LNCaP clone FGC (cell line): ENCODE measurements at regions not wholly inside any gene's neighbourhood (a gene's known extent, or its start where the extent isn't known, plus 50 kb on each side); places are given as distances from the start of the nearest gene placed in this dataset.
A peak's percentile ranks its signal among the peaks of the same experiment; 100 is the strongest.

Experiments used
- DNase-seq: peaks from one replicate; pipeline ENCODE4 v3.0.0-alpha.2; 2011; ENCODE audit warnings: low read depth
- H3K4me3 ChIP-seq: 2 replicates; pipeline ENCODE4 v1.5.1; 2011; ENCODE audit warnings: mild to moderate bottlenecking, low read depth, low read length, control low read depth
- TF ChIP-seq, protein P1 (sequence below): IDR thresholded peaks from 2 replicates; pipeline ENCODE4 v1.5.1; 2012; ENCODE audit warnings: mild to moderate bottlenecking; ENCODE audit not compliant: control insufficient read depth, insufficient read depth; ENCODE audit errors: extremely low read depth

DNA sequence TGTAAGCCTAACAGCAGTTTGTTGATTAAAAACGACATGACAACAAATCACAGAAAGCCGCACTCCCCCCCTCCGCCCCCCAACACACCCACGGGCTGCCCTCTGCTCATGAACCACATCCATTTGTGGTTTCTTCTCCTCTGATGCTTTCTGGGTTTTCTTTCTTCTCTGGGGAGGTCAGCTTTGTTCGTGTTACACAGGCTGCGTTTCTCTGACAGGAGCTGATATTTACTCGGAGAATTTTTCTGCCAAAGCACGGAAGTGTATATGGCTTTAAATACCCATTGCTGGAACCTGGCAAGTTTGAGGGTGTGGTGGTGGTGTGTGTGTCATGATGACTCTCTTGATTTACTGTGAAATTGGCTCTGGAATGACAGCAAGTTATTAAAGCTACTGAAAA, 883.7 kb upstream of the TMEM132C start:
- H3K4me3 ChIP-seq: no peak overlapping the region
- TF ChIP-seq, protein P1, sequence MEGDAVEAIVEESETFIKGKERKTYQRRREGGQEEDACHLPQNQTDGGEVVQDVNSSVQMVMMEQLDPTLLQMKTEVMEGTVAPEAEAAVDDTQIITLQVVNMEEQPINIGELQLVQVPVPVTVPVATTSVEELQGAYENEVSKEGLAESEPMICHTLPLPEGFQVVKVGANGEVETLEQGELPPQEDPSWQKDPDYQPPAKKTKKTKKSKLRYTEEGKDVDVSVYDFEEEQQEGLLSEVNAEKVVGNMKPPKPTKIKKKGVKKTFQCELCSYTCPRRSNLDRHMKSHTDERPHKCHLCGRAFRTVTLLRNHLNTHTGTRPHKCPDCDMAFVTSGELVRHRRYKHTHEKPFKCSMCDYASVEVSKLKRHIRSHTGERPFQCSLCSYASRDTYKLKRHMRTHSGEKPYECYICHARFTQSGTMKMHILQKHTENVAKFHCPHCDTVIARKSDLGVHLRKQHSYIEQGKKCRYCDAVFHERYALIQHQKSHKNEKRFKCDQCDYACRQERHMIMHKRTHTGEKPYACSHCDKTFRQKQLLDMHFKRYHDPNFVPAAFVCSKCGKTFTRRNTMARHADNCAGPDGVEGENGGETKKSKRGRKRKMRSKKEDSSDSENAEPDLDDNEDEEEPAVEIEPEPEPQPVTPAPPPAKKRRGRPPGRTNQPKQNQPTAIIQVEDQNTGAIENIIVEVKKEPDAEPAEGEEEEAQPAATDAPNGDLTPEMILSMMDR: no peak
- DNase-seq: no peak

- TF ChIP-seq, protein P1: no peak
- no peak overlapping the region for H3K4me3 ChIP-seq
- no peak for DNase-seq
Measured at GRCh38 chr12:127386723-127387122, 880.2 kb upstream of the TMEM132C start.

GRCh38 chr12:127388985-127389384, 878.0 kb upstream of the TMEM132C start:
- no peak overlapping the region for H3K4me3 ChIP-seq
- TF ChIP-seq, protein P1: no peak
- DNase-seq: no peak

GRCh38 chr12:127389923-127390322, 877.0 kb upstream of the TMEM132C start:
- H3K4me3 ChIP-seq: no peak overlapping the region
- peak; percentile 15 for DNase-seq
- TF ChIP-seq, protein P1: no peak

DNA sequence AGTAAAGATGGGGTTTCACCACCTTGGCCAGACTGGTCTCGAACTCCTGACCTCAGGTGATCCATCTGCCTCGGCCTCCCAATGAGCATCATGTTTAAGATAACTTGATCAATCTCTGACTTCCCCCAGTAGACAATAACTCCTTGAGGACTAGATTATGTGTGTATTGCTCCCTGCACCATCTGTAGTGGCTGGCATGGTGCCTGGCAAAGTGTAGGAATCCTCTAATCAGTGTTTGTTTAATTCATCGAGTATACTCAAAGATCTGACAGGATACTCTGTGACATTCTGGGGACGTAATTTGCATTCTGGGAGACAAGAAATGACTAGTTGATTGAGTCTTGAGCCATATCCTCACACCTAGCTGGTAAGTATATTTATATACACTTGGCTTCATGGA, 873.5 kb upstream of the TMEM132C start:
- no peak for DNase-seq
- TF ChIP-seq, protein P1: no peak
- no peak overlapping the region for H3K4me3 ChIP-seq

DNA sequence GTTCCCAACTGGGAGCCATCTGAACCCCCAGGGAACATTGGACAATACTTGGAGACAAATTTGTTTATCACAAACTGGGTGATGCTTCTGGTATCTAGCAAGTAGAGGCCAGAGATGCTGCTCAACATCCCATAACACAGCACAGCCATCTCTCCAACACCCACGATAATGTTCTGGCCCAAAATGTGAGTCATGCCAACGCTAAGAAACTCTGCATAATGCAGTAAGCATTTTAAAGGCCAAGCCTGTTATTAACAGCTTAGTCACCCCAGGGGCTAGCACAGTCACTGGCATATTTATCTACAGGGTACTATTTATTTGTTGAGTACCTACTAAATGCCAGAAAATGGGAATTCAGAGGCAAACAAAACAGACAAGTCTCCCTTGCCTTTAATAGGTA, 873.1 kb upstream of the TMEM132C start:
- H3K4me3 ChIP-seq: no peak overlapping the region
- no peak for DNase-seq
- TF ChIP-seq, protein P1: no peak

- TF ChIP-seq, protein P1: no peak
- H3K4me3 ChIP-seq: no peak overlapping the region
- DNase-seq: no peak
Measured at GRCh38 chr12:127396734-127397133, 870.2 kb upstream of the TMEM132C start.
